Osteocyte (in vitro differentiated cells): ENCODE measurements at regions not wholly inside any gene's neighbourhood (a gene's known extent, or its start where the extent isn't known, plus 50 kb on each side); places are given as distances from the start of the nearest gene placed in this dataset.

ENCODE experiments used
- DNase-seq: peaks from one replicate; pipeline ENCODE4 v3.0.0; 2021; ENCODE audit warnings: mixed read lengths; ENCODE audit not compliant: unreplicated experiment; ENCODE audit errors: extremely low spot score
- H3K27ac Mint-ChIP-seq: one replicate; pipeline ENCODE4 v1.8.0; 2021; ENCODE audit warnings: mild to moderate bottlenecking, mixed read lengths; ENCODE audit not compliant: unreplicated experiment
- H3K27me3 Mint-ChIP-seq: one replicate; pipeline ENCODE4 v1.8.0; 2021; ENCODE audit warnings: mixed read lengths; ENCODE audit not compliant: unreplicated experiment
- H3K36me3 Mint-ChIP-seq: one replicate; pipeline ENCODE4 v1.8.0; 2021; ENCODE audit warnings: mixed read lengths; ENCODE audit not compliant: unreplicated experiment
- H3K4me1 Mint-ChIP-seq: one replicate; pipeline ENCODE4 v1.8.0; 2021; ENCODE audit warnings: mixed read lengths; ENCODE audit not compliant: unreplicated experiment
- H3K4me3 Mint-ChIP-seq: one replicate; pipeline ENCODE4 v1.8.0; 2021; ENCODE audit warnings: mild to moderate bottlenecking, moderate library complexity, mixed read lengths; ENCODE audit not compliant: unreplicated experiment
- H3K9me3 Mint-ChIP-seq: one replicate; pipeline ENCODE4 v1.8.0; 2021; ENCODE audit warnings: mixed read lengths; ENCODE audit not compliant: unreplicated experiment
- CTCF ChIP-seq: fragments of 200-600 bp; sonication (generic); IDR thresholded peaks from 2 replicates; pipeline ENCODE4 v1.5.0; 2021; ENCODE audit warnings: antibody characterized with exemption, mild to moderate bottlenecking, moderate library complexity

GRCh38 chr6:167392631-167393316 lies 67.9 kb downstream of the TTLL2 start:
- no peak for DNase-seq
- no peak overlapping the region for H3K27ac Mint-ChIP-seq
- no peaks in the 10 kb centered on the region for H3K4me1 Mint-ChIP-seq
- no peak for TF ChIP-seq CTCF
- no peaks in the 10 kb centered on the region for H3K36me3 Mint-ChIP-seq
- H3K4me3 Mint-ChIP-seq, result no peak overlapping the region
- peaks cover 6% of the 10 kb centered on the region for H3K27me3 Mint-ChIP-seq
- no peaks in the 10 kb centered on the region for H3K9me3 Mint-ChIP-seq

GRCh38 chr6:167393731-167394130 lies 68.8 kb downstream of the TTLL2 start:
- TF ChIP-seq CTCF, result no peak
- Mint-ChIP-seq H3K4me3 (no peak overlapping the region), H3K9me3 (no peaks in the 10 kb centered on the region), H3K4me1 (no peaks in the 10 kb centered on the region), H3K36me3 (no peaks in the 10 kb centered on the region), H3K27me3 (peaks cover 6% of the 10 kb centered on the region), H3K27ac (no peak overlapping the region)
- DNase-seq, result no peak

- no peak for DNase-seq
- Mint-ChIP-seq H3K4me1 (no peaks in the 10 kb centered on the region), H3K9me3 (no peaks in the 10 kb centered on the region), H3K4me3 (no peak overlapping the region), H3K36me3 (no peaks in the 10 kb centered on the region), H3K27me3 (peaks cover 6% of the 10 kb centered on the region), H3K27ac (no peak overlapping the region)
- TF ChIP-seq CTCF, result no peak
Observed at GRCh38 chr6:167394339-167394738, 69.5 kb downstream of the TTLL2 start.

- Mint-ChIP-seq H3K4me1 (no peaks in the 10 kb centered on the region), H3K27ac (no peak overlapping the region), H3K4me3 (no peak overlapping the region), H3K27me3 (peaks cover 6% of the 10 kb centered on the region), H3K36me3 (no peaks in the 10 kb centered on the region), H3K9me3 (no peaks in the 10 kb centered on the region)
- TF ChIP-seq CTCF, result no peak
- no peak for DNase-seq
Observed at GRCh38 chr6:167394820-167395219, 69.9 kb downstream of the TTLL2 start.

- Mint-ChIP-seq H3K4me3 (no peak overlapping the region), H3K9me3 (no peaks in the 10 kb centered on the region), H3K27me3 (peaks cover 6% of the 10 kb centered on the region), H3K4me1 (no peaks in the 10 kb centered on the region), H3K36me3 (no peaks in the 10 kb centered on the region), H3K27ac (no peak overlapping the region)
- TF ChIP-seq CTCF, result no peak
- no peak for DNase-seq
Observed at GRCh38 chr6:167396068-167396658, 71.3 kb downstream of the TTLL2 start.
